Keratinocyte (primary cell): ENCODE measurements at regions not wholly inside any gene's neighbourhood (a gene's known extent, or its start where the extent isn't known, plus 50 kb on each side); places are given as distances from the start of the nearest gene placed in this dataset.

Experiments
- DNase-seq: peaks from one replicate; pipeline ENCODE4 v3.0.0-alpha.2; 2011; ENCODE audit warnings: low read depth, missing footprints, low spot score
- FAIRE-seq: peaks from 2 replicates; lab custom pipeline; 2011; peaks lifted over from hg19 to GRCh38; lab: Jason Lieb, UNC
- H2AFZ ChIP-seq: 2 replicates; pipeline ENCODE4 v1.6.0; 2012; ENCODE audit warnings: low read length, control low read depth, inconsistent platforms; ENCODE audit not compliant: control insufficient read depth
- H3K27ac ChIP-seq: 2 replicates; pipeline ENCODE4 v1.5.1; 2011; ENCODE audit warnings: low read length; ENCODE audit not compliant: control insufficient read depth, insufficient read depth
- H3K27me3 ChIP-seq: 3 replicates; pipeline ENCODE4 v1.6.0; 2011; ENCODE audit warnings: low read length; ENCODE audit not compliant: control insufficient read depth, insufficient read depth; ENCODE audit errors: extremely low read depth
- H3K36me3 ChIP-seq, 2 experiments: 2 replicates in 1 of 2; 3 replicates in 1 of 2; pipeline ENCODE4 v1.5.1; 2011; ENCODE audit warnings: low read length in 2 of 2, mild to moderate bottlenecking in 1 of 2; ENCODE audit not compliant: control insufficient read depth in 2 of 2, insufficient read depth in 2 of 2; ENCODE audit errors: extremely low read depth in 1 of 2
- H3K4me1 ChIP-seq: 3 replicates; pipeline ENCODE4 v1.5.1; 2011; ENCODE audit warnings: low read length; ENCODE audit not compliant: control insufficient read depth, insufficient read depth; ENCODE audit errors: extremely low read depth
- H3K4me2 ChIP-seq: 3 replicates; pipeline ENCODE4 v1.6.0; 2011; ENCODE audit warnings: low read depth, low read length; ENCODE audit not compliant: control insufficient read depth, insufficient read depth; ENCODE audit errors: extremely low read depth
- H3K4me3 ChIP-seq, 3 experiments: fragments of 200-600 bp in 1 of 3; sonication (generic) in 1 of 3; 2 replicates in 2 of 3; 3 replicates in 1 of 3; pipeline ENCODE4 v1.5.1; 2011 to 2016; ENCODE audit warnings: low read length in 3 of 3, mild to moderate bottlenecking in 3 of 3, control low read depth in 2 of 3, inconsistent platforms in 1 of 3, low read depth in 1 of 3, mixed read lengths in 1 of 3, mixed run types in 1 of 3, moderate library complexity in 1 of 3; ENCODE audit not compliant: control insufficient read depth in 2 of 3, insufficient read depth in 2 of 3; ENCODE audit errors: extremely low read depth in 1 of 3
- H3K79me2 ChIP-seq: 2 replicates; pipeline ENCODE4 v1.6.0; 2012; ENCODE audit warnings: low read length; ENCODE audit not compliant: control insufficient read depth, insufficient read depth
- H3K9ac ChIP-seq: 3 replicates; pipeline ENCODE4 v1.6.0; 2011; ENCODE audit warnings: low read length; ENCODE audit not compliant: control insufficient read depth, insufficient read depth; ENCODE audit errors: extremely low read depth
- H3K9me1 ChIP-seq: 3 replicates; pipeline ENCODE4 v1.6.0; 2011; ENCODE audit warnings: low read length; ENCODE audit not compliant: control insufficient read depth, insufficient read depth; ENCODE audit errors: extremely low read depth
- H3K9me3 ChIP-seq: 2 replicates; pipeline ENCODE4 v1.5.1; 2012; ENCODE audit warnings: low read depth, low read length; ENCODE audit not compliant: control insufficient read depth
- H4K20me1 ChIP-seq: 3 replicates; pipeline ENCODE4 v1.6.0; 2011; ENCODE audit warnings: low read length; ENCODE audit not compliant: control insufficient read depth, insufficient read depth; ENCODE audit errors: extremely low read depth
- EZH2 ChIP-seq: IDR thresholded peaks from one replicate; pipeline ENCODE4 v1.6.1; 2012; ENCODE audit warnings: inconsistent platforms, mild to moderate bottlenecking, low read length, moderate library complexity
- dilution Hi-C: fragments of 300-500 bp; cut with MboI; formaldehyde crosslinking; loops from one replicate; pipeline ENCODE4 v1.7.0; 2020; ENCODE audit warnings: low sequenced_read_pairs; ENCODE audit not compliant: extremely low pct_ligation_motif_present
- TF ChIP-seq, protein P1 (sequence below), 3 experiments: IDR thresholded peaks in 1 of 3; conservative IDR thresholded peaks in 1 of 3; optimal IDR thresholded peaks in 1 of 3; 2 replicates in 2 of 3; 3 replicates in 1 of 3; pipeline versions ENCODE3 to v1.5.1; 2011; ENCODE audit warnings: low read length in 3 of 3, mild to moderate bottlenecking in 3 of 3, moderate library complexity in 2 of 3, control low read depth in 1 of 3, inconsistent platforms in 1 of 3; ENCODE audit not compliant: insufficient read depth in 2 of 3; ENCODE audit errors: extremely low read depth in 1 of 3

DNA sequence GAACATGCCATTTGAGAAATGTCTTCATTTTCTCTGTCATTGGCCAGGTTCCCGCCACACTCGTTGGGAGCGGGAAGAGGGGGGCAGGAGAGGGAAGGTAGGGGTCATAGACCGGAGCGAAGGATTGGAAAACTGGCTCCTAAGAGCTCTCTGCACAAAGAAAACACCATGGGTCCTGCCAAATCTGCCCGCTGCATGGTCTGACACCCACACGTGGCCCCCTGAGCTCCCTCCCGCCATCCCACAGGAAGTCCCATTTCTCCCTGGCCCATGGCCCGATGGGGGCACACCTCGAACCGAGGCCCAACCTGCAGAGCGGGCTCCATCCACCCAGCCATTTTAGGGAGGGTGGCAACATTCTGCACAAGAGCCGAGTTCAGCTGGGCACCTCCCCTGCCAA is 159.6 kb downstream of the SALL1 start:
- Histone ChIP-seq H3K9ac (no peak overlapping the region), H3K4me2 (no peak overlapping the region), H3K36me3 (no peaks in the 10 kb centered on the region), H3K79me2 (no peaks in the 10 kb centered on the region), H3K27me3 (no peaks in the 10 kb centered on the region), H4K20me1 (no peaks in the 10 kb centered on the region), H3K9me3 (no peaks in the 10 kb centered on the region), H3K9me1 (no peaks in the 10 kb centered on the region), H3K27ac (no peak overlapping the region), H3K4me3 (no peak overlapping the region), H2AFZ (no peak overlapping the region), H3K4me1 (no peaks in the 10 kb centered on the region)
- TF ChIP-seq, protein P1, sequence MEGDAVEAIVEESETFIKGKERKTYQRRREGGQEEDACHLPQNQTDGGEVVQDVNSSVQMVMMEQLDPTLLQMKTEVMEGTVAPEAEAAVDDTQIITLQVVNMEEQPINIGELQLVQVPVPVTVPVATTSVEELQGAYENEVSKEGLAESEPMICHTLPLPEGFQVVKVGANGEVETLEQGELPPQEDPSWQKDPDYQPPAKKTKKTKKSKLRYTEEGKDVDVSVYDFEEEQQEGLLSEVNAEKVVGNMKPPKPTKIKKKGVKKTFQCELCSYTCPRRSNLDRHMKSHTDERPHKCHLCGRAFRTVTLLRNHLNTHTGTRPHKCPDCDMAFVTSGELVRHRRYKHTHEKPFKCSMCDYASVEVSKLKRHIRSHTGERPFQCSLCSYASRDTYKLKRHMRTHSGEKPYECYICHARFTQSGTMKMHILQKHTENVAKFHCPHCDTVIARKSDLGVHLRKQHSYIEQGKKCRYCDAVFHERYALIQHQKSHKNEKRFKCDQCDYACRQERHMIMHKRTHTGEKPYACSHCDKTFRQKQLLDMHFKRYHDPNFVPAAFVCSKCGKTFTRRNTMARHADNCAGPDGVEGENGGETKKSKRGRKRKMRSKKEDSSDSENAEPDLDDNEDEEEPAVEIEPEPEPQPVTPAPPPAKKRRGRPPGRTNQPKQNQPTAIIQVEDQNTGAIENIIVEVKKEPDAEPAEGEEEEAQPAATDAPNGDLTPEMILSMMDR (optimal IDR thresholded peaks at IDR 0.05 in 1 of 3, IDR thresholded peaks at IDR 0.05 in 1 of 3, conservative IDR thresholded peaks at IDR 0.05 in 1 of 3; ENCODE audit: extremely low read depth in 1 of 3, insufficient read depth in 2 of 3, low read length in 3 of 3), result no peak
- TF ChIP-seq EZH2, result no peak
- DNase-seq (no peak), FAIRE-seq (no peak)
- dilution Hi-C loops, result no loop called here

DNA sequence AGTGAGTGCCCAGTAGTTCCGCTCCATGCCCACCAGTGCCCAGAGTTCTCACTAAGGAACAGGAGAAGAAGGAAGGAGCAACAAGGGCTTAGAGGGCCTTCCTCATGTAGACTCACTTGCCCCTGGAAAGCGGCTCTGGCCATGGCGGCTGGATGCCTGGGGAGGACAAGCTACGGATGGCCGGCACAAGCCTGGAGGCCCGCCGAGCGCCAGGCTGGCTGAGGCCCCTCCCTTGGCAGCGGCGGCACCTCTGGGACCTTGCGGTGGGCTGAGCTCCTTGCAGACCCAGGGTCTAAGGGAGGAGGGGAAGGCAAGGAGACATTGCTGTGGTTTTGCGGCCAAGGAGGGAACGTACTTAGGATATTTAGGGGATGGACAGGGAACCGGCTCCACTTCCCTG is 160.1 kb downstream of the SALL1 start:
- DNase-seq, result no peak

More for the DNA sequence above, 160.1 kb downstream of the SALL1 start:
- TF ChIP-seq, protein P1 (optimal IDR thresholded peaks at IDR 0.05 in 1 of 3, IDR thresholded peaks at IDR 0.05 in 1 of 3, conservative IDR thresholded peaks at IDR 0.05 in 1 of 3; ENCODE audit: extremely low read depth in 1 of 3, insufficient read depth in 2 of 3, low read length in 3 of 3), result no peak
- no peak for TF ChIP-seq EZH2
- Histone ChIP-seq H3K27me3 (no peaks in the 10 kb centered on the region), H3K79me2 (no peaks in the 10 kb centered on the region), H3K4me3 (no peak overlapping the region), H3K9ac (no peak overlapping the region), H3K4me2 (no peak overlapping the region), H3K36me3 (no peaks in the 10 kb centered on the region), H3K9me1 (no peaks in the 10 kb centered on the region), H2AFZ (no peak overlapping the region), H4K20me1 (no peaks in the 10 kb centered on the region), H3K4me1 (no peaks in the 10 kb centered on the region), H3K27ac (no peak overlapping the region), H3K9me3 (no peaks in the 10 kb centered on the region)
- no peak for FAIRE-seq
- dilution Hi-C loops, result no loop called here
